GM12878 (cell line): ENCODE measurements at regions not wholly inside any gene's neighbourhood (a gene's known extent, or its start where the extent isn't known, plus 50 kb on each side); places are given as distances from the start of the nearest gene placed in this dataset.

Experiments
- ATAC-seq: fragments of 200-7000 bp; cut with Tn5 transposase; 3 replicates; pipeline ENCODE4 v1.9.1; 2020; ENCODE audit warnings: mild to moderate bottlenecking, moderate library complexity
- BruUV-seq: library from RNA; stranded (reverse); fragments of 400-500 nt; replicated peaks from 2 replicates; lab custom pipeline; 2021; lab: Mats Ljungman, UMichigan
- CTCF ChIA-PET: fragments of 300-600 bp; sonication (Branson Sonifier 250); formaldehyde crosslinking; extraction: SDS; loops from one replicate; lab custom pipeline; 2021; ENCODE audit warnings: inconsistent platforms; lab: Yijun Ruan, JAX
- POLR2A ChIA-PET: fragments of 350-600 bp; formaldehyde crosslinking; extraction: SDS; loops from one replicate; lab custom pipeline; 2021; ENCODE audit warnings: inconsistent platforms; lab: Charles Lee
- RAD21 ChIA-PET: fragments of 300-600 bp; sonication (Branson Sonifier 250); formaldehyde crosslinking; loops from one replicate; lab custom pipeline; 2023; ENCODE audit warnings: antibody characterized with exemption; ENCODE audit not compliant: unreplicated experiment; lab: Charles Lee
- SMC1A ChIA-PET: fragments of 300-600 bp; sonication (Branson Sonifier 250); formaldehyde crosslinking; loops from one replicate; lab custom pipeline; 2023; ENCODE audit not compliant: unreplicated experiment, uncharacterized antibody; lab: Charles Lee
- DNase-seq: peaks from one replicate; pipeline ENCODE4 v3.0.0-alpha.2; 2011; ENCODE audit warnings: low read depth, low spot score
- FAIRE-seq: peaks from 3 replicates; lab custom pipeline; 2011; peaks lifted over from hg19 to GRCh38; lab: Jason Lieb, UNC
- H2AFZ ChIP-seq: 2 replicates; pipeline ENCODE4 v1.6.0; 2011; ENCODE audit warnings: low read depth, low read length, control low read depth; ENCODE audit not compliant: control insufficient read depth
- H3K27ac ChIP-seq: 2 replicates; pipeline ENCODE4 v1.5.1; 2011; ENCODE audit warnings: control low read depth; ENCODE audit not compliant: control insufficient read depth, insufficient read depth
- H3K27me3 ChIP-seq, 2 experiments: replicated peaks in 1 of 2; 2 replicates each; pipeline versions ENCODE4 v1.6.0 to v1.6.1; 2011; ENCODE audit warnings: low read length in 1 of 2; ENCODE audit not compliant: control insufficient read depth in 2 of 2, insufficient read depth in 2 of 2
- H3K36me3 ChIP-seq, 2 experiments: 2 replicates each; pipeline ENCODE4 v1.5.1; 2011; ENCODE audit warnings: low read length in 1 of 2; ENCODE audit not compliant: control insufficient read depth in 2 of 2, insufficient read depth in 2 of 2
- H3K4me1 ChIP-seq: 2 replicates; pipeline ENCODE4 v1.6.1; 2011; ENCODE audit warnings: mild to moderate bottlenecking, low read length, moderate library complexity, mixed read lengths; ENCODE audit not compliant: control insufficient read depth, insufficient read depth
- H3K4me2 ChIP-seq: 2 replicates; pipeline ENCODE4 v1.6.0; 2011; ENCODE audit warnings: control low read depth; ENCODE audit not compliant: control insufficient read depth, insufficient read depth
- H3K4me3 ChIP-seq: fragments of 200-600 bp; sonication (generic); 2 replicates; pipeline ENCODE4 v1.5.1; 2016
- H3K79me2 ChIP-seq: 2 replicates; pipeline ENCODE4 v1.6.0; 2011; ENCODE audit warnings: low read length; ENCODE audit not compliant: control insufficient read depth, insufficient read depth
- H3K9ac ChIP-seq: 2 replicates; pipeline ENCODE4 v1.8.0; 2011; ENCODE audit warnings: low read length, control low read depth, mixed read lengths; ENCODE audit not compliant: control insufficient read depth, insufficient read depth
- H3K9me3 ChIP-seq: replicated peaks from 3 replicates; pipeline ENCODE4 v1.5.1; 2011; ENCODE audit warnings: mild to moderate bottlenecking, low read length; ENCODE audit not compliant: control insufficient read depth, insufficient read depth
- H4K20me1 ChIP-seq: 2 replicates; pipeline ENCODE4 v1.6.0; 2011; ENCODE audit not compliant: control insufficient read depth, insufficient read depth
- ASH2L ChIP-seq: fragments of 300-600, 200-600 bp; sonication (generic); IDR thresholded peaks from 2 replicates; pipeline ENCODE4 v1.6.1; 2017; ENCODE audit warnings: low read depth, mild to moderate bottlenecking, borderline replicate concordance
- E2F4 ChIP-seq: IDR thresholded peaks from 2 replicates; pipeline ENCODE4 v1.6.1; 2012; ENCODE audit warnings: low read depth, low read length, improper control_type of control experiment
- E4F1 ChIP-seq: fragments of 450-650 bp; IDR thresholded peaks from 2 replicates; pipeline ENCODE4 v1.6.1; 2018; ENCODE audit warnings: borderline replicate concordance, mild to moderate bottlenecking; ENCODE audit not compliant: partially characterized antibody
- ETV6 ChIP-seq, 2 experiments: fragments of 450-650 bp in 1 of 2; IDR thresholded peaks in 1 of 2; conservative IDR thresholded peaks in 1 of 2; 2 replicates each; pipeline ENCODE4 v1.6.1; 2014; ENCODE audit warnings: antibody characterized with exemption in 1 of 2, borderline replicate concordance in 1 of 2, low read depth in 1 of 2, mild to moderate bottlenecking in 1 of 2, moderate library complexity in 1 of 2
- IRF4 ChIP-seq: IDR thresholded peaks from 2 replicates; pipeline ENCODE4 v1.6.1; 2011; ENCODE audit warnings: low read depth, low read length
- KDM1A ChIP-seq: fragments of 200-600 bp; sonication (generic); IDR thresholded peaks from 2 replicates; pipeline ENCODE4 v1.6.1; 2016; ENCODE audit warnings: borderline replicate concordance
- MTA2 ChIP-seq: fragments of 450-650 bp; IDR thresholded peaks from 2 replicates; pipeline ENCODE4 v1.6.1; 2016; ENCODE audit warnings: low read depth, mild to moderate bottlenecking, moderate library complexity
- MXI1 ChIP-seq: fragments of 150-350 bp; IDR thresholded peaks from 2 replicates; pipeline ENCODE4 v1.6.1; 2011; ENCODE audit warnings: low read depth, mild to moderate bottlenecking, inconsistent platforms, low read length, improper control_type of control experiment
- NFXL1 ChIP-seq: fragments of 450-650 bp; IDR thresholded peaks from 2 replicates; pipeline ENCODE4 v1.6.1; 2017; ENCODE audit warnings: antibody characterized with exemption, mild to moderate bottlenecking, borderline replicate concordance
- POLR2AphosphoS2 ChIP-seq: IDR thresholded peaks from 2 replicates; pipeline ENCODE4 v1.6.1; 2011; ENCODE audit warnings: low read depth, mild to moderate bottlenecking, low read length, improper control_type of control experiment, moderate library complexity
- POLR2AphosphoS5 ChIP-seq: IDR thresholded peaks from 2 replicates; pipeline ENCODE4 v1.6.1; 2011; ENCODE audit warnings: mild to moderate bottlenecking, low read length, inconsistent platforms
- POU2F2 ChIP-seq: IDR thresholded peaks from 3 replicates; pipeline ENCODE4 v1.6.1; 2011; ENCODE audit warnings: low read depth, mild to moderate bottlenecking, low read length, borderline replicate concordance
- RAD21 ChIP-seq: IDR thresholded peaks from 2 replicates; pipeline ENCODE4 v1.6.1; 2011; ENCODE audit warnings: mild to moderate bottlenecking, low read depth, low read length, moderate library complexity; ENCODE audit not compliant: insufficient read depth
- RCOR1 ChIP-seq: conservative IDR thresholded peaks from 2 replicates; pipeline ENCODE4 v1.6.1; 2012; ENCODE audit warnings: low read depth, low read length, improper control_type of control experiment
- STAT1 ChIP-seq: fragments of 450-650 bp; conservative IDR thresholded peaks from 2 replicates; pipeline ENCODE4 v1.6.1; 2014; ENCODE audit warnings: antibody characterized with exemption, mild to moderate bottlenecking
- TAF1 ChIP-seq: IDR thresholded peaks from 2 replicates; pipeline ENCODE4 v1.6.1; 2011; ENCODE audit warnings: mild to moderate bottlenecking, low read depth, low read length, borderline replicate concordance
- TCF3 ChIP-seq: IDR thresholded peaks from 2 replicates; pipeline ENCODE4 v1.6.1; 2012; ENCODE audit warnings: low read depth, mild to moderate bottlenecking, low read length, borderline replicate concordance; ENCODE audit not compliant: insufficient read depth
- YBX1 ChIP-seq: fragments of 450-650 bp; IDR thresholded peaks from 2 replicates; pipeline ENCODE4 v1.6.1; 2016; ENCODE audit warnings: antibody characterized with exemption
- WGBS: methylation state at CpG from one replicate; pipeline ENCODE4 v1.1.6; 2016; ENCODE audit warnings: low lambda C conversion rate; ENCODE audit not compliant: insufficient replicate concordance, insufficient coverage; ENCODE audit errors: missing lambda C conversion rate; 5-methylcytosine and 5-hydroxymethylcytosine counted together
- in situ Hi-C: fragments of 300-500 bp; cut with MboI; formaldehyde crosslinking; loops from 9 replicates; pipeline ENCODE4 v1.14.3; 2018; ENCODE audit warnings: mixed read lengths
- intact Hi-C: fragments of 100-400 bp; cut with micrococcal nuclease; formaldehyde crosslinking; loops from one replicate; pipeline ENCODE4 v1.14.2; 2022; ENCODE audit not compliant: unreplicated experiment
- TF ChIP-seq, protein P1 (sequence below): fragments of 150-350 bp; IDR thresholded peaks from 2 replicates; pipeline ENCODE4 v1.6.1; 2016; ENCODE audit warnings: low read depth, low read length

DNA sequence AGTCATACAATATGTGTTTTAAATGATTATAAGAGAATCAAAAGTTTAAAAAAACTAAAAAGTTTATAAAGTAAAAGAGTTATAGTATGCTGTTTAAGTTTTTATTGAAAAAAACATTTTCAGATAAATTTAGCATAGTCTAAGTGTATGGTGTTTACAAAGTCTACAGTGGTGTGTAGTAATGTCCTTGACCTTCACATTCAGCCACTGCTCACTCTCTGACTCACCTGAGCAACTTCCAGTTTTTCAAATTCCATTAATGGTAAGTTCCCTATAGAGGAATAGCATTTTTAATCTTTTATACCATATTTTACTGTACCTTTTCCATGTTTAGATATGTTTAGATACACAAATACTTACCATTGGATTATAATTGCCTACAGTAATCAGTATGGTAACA is 842.4 kb upstream of the KLHL1 start (continued):
- TF ChIP-seq MTA2, result no peak
- no peak for TF ChIP-seq IRF4
- no peak for TF ChIP-seq NFXL1
- TF ChIP-seq TAF1, result no peak

GRCh38 chr13:70945506-70945905 is 837.3 kb upstream of the KLHL1 start:
- Histone ChIP-seq H2AFZ (no peak overlapping the region), H3K79me2 (no peaks in the 10 kb centered on the region), H3K9ac (no peak overlapping the region), H3K4me3 (no peak overlapping the region), H3K27ac (no peak overlapping the region), H3K4me1 (no peaks in the 10 kb centered on the region), H3K4me2 (no peak overlapping the region), H3K36me3 (no peaks in the 10 kb centered on the region), H4K20me1 (no peaks in the 10 kb centered on the region), H3K27me3 (no peaks in the 10 kb centered on the region), H3K9me3 (no peaks in the 10 kb centered on the region)
- SMC1A ChIA-PET, result interaction anchor here (1.1 kb wide), 1 partner anchor 11 kb away, joined by 3 read pairs; no protein-coding TSS in a partner anchor
- CTCF ChIA-PET, result no interaction called here
- RAD21 ChIA-PET, result no interaction called here
- ATAC-seq, result no peak
- BruUV-seq, result no TSS peak
- DNase-seq, result no peak
- WGBS, result 10% methylated on average over 2 of the region's 2 CpGs
- FAIRE-seq, result no peak
- intact Hi-C loops (no loop called here), in situ Hi-C loops (no loop called here)
- POLR2A ChIA-PET, result no interaction called here
- no peak for TF ChIP-seq E2F4
- no peak for TF ChIP-seq ETV6 (conservative IDR thresholded peaks at IDR 0.05 in 1 of 2, IDR thresholded peaks at IDR 0.05 in 1 of 2; ENCODE audit: borderline replicate concordance in 1 of 2, low read depth in 1 of 2)
- no peak for TF ChIP-seq POLR2AphosphoS5
- TF ChIP-seq POU2F2, result no peak
- no peak for TF ChIP-seq ASH2L
- TF ChIP-seq YBX1, result no peak
- no peak for TF ChIP-seq KDM1A
- TF ChIP-seq, protein P1, sequence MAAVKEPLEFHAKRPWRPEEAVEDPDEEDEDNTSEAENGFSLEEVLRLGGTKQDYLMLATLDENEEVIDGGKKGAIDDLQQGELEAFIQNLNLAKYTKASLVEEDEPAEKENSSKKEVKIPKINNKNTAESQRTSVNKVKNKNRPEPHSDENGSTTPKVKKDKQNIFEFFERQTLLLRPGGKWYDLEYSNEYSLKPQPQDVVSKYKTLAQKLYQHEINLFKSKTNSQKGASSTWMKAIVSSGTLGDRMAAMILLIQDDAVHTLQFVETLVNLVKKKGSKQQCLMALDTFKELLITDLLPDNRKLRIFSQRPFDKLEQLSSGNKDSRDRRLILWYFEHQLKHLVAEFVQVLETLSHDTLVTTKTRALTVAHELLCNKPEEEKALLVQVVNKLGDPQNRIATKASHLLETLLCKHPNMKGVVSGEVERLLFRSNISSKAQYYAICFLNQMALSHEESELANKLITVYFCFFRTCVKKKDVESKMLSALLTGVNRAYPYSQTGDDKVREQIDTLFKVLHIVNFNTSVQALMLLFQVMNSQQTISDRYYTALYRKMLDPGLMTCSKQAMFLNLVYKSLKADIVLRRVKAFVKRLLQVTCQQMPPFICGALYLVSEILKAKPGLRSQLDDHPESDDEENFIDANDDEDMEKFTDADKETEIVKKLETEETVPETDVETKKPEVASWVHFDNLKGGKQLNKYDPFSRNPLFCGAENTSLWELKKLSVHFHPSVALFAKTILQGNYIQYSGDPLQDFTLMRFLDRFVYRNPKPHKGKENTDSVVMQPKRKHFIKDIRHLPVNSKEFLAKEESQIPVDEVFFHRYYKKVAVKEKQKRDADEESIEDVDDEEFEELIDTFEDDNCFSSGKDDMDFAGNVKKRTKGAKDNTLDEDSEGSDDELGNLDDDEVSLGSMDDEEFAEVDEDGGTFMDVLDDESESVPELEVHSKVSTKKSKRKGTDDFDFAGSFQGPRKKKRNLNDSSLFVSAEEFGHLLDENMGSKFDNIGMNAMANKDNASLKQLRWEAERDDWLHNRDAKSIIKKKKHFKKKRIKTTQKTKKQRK, result no peak
- TF ChIP-seq MXI1, result no peak
- TF ChIP-seq RAD21, result no peak
- TF ChIP-seq RCOR1, result no peak
- no peak for TF ChIP-seq STAT1
- no peak for TF ChIP-seq POLR2AphosphoS2
- no peak for TF ChIP-seq TCF3
- no peak for TF ChIP-seq E4F1
